ENCODE measurements at regions not wholly inside any gene's neighbourhood (a gene's known extent, or its start where the extent isn't known, plus 50 kb on each side); places are given as distances from the start of the nearest gene placed in this dataset.

- TF ChIP-seq POLR2A (IDR thresholded peaks at IDR 0.05; ENCODE audit: low read length) (no peak), GATA1 (IDR thresholded peaks at IDR 0.05; ENCODE audit: low read depth, low read length) (no peak)
Measured at GRCh38 chr9:91071184-91071990, 269.8 kb downstream of the SYK start.
